ENCODE measurements at regions not wholly inside any gene's neighbourhood (a gene's known extent, or its start where the extent isn't known, plus 50 kb on each side); places are given as distances from the start of the nearest gene placed in this dataset.

DNA sequence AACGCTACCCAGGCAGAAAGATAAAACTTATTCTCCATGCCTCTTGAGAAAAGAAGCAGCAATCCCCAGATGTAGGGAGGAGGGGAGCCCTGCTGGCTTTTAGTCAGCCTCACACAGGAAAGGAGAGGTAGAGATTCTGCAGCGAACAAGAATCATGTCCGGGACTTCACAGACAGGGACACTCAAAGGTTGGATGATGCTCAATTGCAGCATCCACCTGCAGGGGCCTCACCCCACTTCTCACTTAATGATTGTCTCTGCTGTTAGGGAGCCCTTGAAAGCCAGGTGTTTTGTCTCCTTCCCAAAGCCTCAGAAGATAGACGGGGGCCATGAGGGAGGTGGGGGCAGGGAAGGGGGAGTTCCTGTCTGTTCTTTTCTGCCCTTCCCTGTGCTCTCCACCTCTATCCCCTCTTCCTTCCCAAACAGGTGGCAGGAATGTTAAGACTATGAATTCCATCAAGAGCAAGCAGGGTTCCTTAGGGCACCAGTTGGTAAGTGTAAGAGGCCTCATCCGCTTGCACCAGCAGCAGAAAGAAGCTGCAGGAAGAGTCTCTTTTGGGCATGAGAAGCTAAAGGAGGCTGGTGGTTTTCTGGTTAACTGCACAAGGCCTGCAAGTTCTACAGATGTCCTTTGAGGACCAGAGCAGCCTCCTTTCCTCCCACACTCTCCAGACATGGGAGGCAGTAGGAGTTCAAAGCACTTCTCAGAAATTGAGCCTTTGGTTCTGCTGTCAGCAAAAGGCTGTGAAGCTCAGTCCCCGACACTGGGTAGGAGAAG is 154.7 kb upstream of the TNP1 start:
- H3K4me3 ChIP-seq (ENCODE audit: low read depth, low read length): no peak overlapping the region
- DNase-seq (ENCODE audit: low read depth): no peak
- TF ChIP-seq POLR2A (IDR thresholded peaks at IDR 0.05; ENCODE audit: extremely low read depth, insufficient read length) (no peak), MAX (IDR thresholded peaks at IDR 0.05; ENCODE audit: low read depth, low read length) (no peak), MYC (IDR thresholded peaks at IDR 0.05; ENCODE audit: low read depth, low read length) (no peak)
- TF ChIP-seq, protein P1, sequence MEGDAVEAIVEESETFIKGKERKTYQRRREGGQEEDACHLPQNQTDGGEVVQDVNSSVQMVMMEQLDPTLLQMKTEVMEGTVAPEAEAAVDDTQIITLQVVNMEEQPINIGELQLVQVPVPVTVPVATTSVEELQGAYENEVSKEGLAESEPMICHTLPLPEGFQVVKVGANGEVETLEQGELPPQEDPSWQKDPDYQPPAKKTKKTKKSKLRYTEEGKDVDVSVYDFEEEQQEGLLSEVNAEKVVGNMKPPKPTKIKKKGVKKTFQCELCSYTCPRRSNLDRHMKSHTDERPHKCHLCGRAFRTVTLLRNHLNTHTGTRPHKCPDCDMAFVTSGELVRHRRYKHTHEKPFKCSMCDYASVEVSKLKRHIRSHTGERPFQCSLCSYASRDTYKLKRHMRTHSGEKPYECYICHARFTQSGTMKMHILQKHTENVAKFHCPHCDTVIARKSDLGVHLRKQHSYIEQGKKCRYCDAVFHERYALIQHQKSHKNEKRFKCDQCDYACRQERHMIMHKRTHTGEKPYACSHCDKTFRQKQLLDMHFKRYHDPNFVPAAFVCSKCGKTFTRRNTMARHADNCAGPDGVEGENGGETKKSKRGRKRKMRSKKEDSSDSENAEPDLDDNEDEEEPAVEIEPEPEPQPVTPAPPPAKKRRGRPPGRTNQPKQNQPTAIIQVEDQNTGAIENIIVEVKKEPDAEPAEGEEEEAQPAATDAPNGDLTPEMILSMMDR (IDR thresholded peaks at IDR 0.05; ENCODE audit: low read depth, low read length): no peak

DNA sequence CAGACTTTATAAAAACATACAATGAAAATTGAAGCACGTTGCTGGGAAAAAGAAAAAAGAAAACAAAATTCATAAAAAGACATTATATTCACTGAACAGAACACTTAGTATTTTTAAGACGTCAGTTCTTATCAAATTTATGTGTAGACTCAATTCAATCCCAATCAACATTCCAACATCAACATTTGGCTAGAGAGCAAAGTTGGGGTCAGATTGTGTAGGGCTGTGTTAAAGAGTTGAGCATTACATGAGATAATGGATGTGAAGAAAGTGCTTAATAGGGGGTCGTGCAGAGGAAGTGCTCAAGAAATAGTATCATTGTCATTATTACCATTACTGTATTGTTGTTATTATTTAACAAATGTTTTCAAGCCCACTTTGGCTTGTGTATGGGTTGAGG is 154.1 kb upstream of the TNP1 start:
- no peak overlapping the region for H3K4me3 ChIP-seq (ENCODE audit: low read depth, low read length)
- TF ChIP-seq POLR2A (IDR thresholded peaks at IDR 0.05; ENCODE audit: extremely low read depth, insufficient read length) (no peak), MYC (IDR thresholded peaks at IDR 0.05; ENCODE audit: low read depth, low read length) (no peak), MAX (IDR thresholded peaks at IDR 0.05; ENCODE audit: low read depth, low read length) (no peak)
- TF ChIP-seq, protein P1 (IDR thresholded peaks at IDR 0.05; ENCODE audit: low read depth, low read length): no peak
- DNase-seq (ENCODE audit: low read depth): no peak

DNA sequence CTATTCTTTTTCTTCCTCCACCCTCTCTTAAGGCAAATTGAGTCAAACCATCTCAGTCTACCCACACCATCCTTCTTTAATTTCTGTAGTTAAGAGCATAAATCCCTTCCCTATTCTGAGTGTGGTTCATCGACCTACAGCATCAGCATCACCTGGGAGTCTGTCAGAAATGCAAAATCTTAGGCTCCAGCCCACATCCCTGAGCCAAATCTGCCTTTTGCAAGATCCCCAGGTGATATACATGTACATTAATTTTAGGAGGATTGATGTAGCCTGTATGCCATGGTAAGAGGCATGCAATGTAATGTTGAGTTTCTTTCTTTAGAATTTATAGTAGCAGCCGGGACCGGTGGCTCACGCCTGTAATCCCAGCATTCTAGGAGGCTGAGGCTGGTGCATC is 151.7 kb upstream of the TNP1 start:
- DNase-seq (ENCODE audit: low read depth): no peak
- no peak for TF ChIP-seq MYC (IDR thresholded peaks at IDR 0.05; ENCODE audit: low read depth, low read length)
- TF ChIP-seq POLR2A (IDR thresholded peaks at IDR 0.05; ENCODE audit: extremely low read depth, insufficient read length): no peak
- TF ChIP-seq, protein P1 (IDR thresholded peaks at IDR 0.05; ENCODE audit: low read depth, low read length): no peak
- no peak for TF ChIP-seq MAX (IDR thresholded peaks at IDR 0.05; ENCODE audit: low read depth, low read length)

DNA sequence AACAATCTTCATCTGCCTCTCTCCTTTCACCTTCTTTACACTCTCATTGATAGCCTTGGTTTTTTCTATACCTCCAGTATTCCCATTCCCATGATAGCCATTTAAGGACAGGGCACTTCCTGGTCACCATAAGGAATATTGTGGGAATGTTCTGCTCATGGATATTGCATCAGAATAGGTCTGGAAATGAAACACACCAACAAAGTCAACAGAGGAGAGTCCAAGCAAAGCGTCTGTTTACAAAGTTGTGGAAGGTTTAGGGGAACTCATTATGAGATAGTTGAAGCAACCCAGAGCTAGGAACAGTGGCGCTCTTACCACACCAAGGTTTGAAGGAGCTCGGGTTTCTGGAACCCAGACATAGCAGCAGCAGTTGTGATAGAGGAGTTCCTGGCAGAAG is 150.3 kb upstream of the TNP1 start:
- no peak overlapping the region for H3K4me3 ChIP-seq (ENCODE audit: low read depth, low read length)
- TF ChIP-seq POLR2A (IDR thresholded peaks at IDR 0.05; ENCODE audit: extremely low read depth, insufficient read length) (no peak), MYC (IDR thresholded peaks at IDR 0.05; ENCODE audit: low read depth, low read length) (no peak), MAX (IDR thresholded peaks at IDR 0.05; ENCODE audit: low read depth, low read length) (no peak)
- TF ChIP-seq, protein P1 (IDR thresholded peaks at IDR 0.05; ENCODE audit: low read depth, low read length): no peak
- DNase-seq (ENCODE audit: low read depth): no peak

More for the DNA sequence above, 151.7 kb upstream of the TNP1 start:
- no peak overlapping the region for H3K4me3 ChIP-seq (ENCODE audit: low read depth, low read length)

DNA sequence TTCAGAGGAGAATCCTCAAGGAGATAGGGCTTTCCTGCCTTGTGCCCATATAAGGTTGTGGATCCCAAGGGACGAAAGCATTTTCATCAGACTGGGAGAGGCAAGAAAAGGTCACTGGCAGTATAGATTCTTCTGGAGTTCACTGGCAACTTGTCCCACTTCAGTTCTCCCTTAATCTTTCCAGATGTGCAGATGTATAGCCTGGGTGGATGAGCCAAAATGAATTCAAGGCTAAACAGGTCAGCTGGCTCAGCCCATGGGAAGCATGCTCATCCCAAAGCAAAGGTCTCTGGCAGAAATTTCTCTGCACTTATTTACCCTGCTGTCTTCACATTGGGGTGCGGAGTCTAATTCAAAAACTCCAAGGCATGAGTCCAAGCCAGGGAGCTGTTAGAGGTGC is 148.9 kb upstream of the TNP1 start:
- H3K4me3 ChIP-seq (ENCODE audit: low read depth, low read length): no peak overlapping the region
- DNase-seq (ENCODE audit: low read depth): no peak
- TF ChIP-seq MYC (IDR thresholded peaks at IDR 0.05; ENCODE audit: low read depth, low read length) (no peak), POLR2A (IDR thresholded peaks at IDR 0.05; ENCODE audit: extremely low read depth, insufficient read length) (no peak)

DNA sequence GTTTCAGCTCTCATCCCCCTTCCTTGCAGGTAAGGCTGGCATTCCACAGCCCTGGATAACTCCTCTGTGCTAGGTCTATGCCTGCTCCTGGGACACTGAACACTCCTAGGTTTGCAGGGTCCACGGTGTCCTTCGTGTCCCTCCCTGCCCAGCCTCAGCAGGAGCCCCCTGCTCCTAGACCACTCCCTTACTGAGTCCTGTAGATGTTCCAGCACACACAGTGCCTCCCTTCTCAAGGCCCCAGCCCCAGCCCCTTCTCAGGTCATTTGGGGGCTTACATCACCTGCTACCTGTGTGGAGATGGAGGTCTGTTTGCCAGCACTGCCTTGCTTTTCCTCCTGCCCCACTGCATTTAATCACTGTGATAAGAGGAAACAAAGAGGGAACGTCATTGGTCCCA is 146.4 kb upstream of the TNP1 start:
- no peak for DNase-seq (ENCODE audit: low read depth)
- TF ChIP-seq MAX (IDR thresholded peaks at IDR 0.05; ENCODE audit: low read depth, low read length) (no peak), MYC (IDR thresholded peaks at IDR 0.05; ENCODE audit: low read depth, low read length) (no peak), POLR2A (IDR thresholded peaks at IDR 0.05; ENCODE audit: extremely low read depth, insufficient read length) (no peak)
- TF ChIP-seq, protein P1 (IDR thresholded peaks at IDR 0.05; ENCODE audit: low read depth, low read length): no peak
- H3K4me3 ChIP-seq (ENCODE audit: low read depth, low read length): no peak overlapping the region

Measured in NB4 (cell line).